Fibroblast of villous mesenchyme (primary cell): ENCODE measurements at regions not wholly inside any gene's neighbourhood (a gene's known extent, or its start where the extent isn't known, plus 50 kb on each side); places are given as distances from the start of the nearest gene placed in this dataset.
A peak's percentile ranks its signal among the peaks of the same experiment; 100 is the strongest.

ENCODE experiments used
- DNase-seq: peaks from one replicate; pipeline ENCODE4 v3.0.0-alpha.2; 2010; ENCODE audit warnings: low read depth
- H3K4me3 ChIP-seq: 2 replicates; pipeline ENCODE4 v1.5.1; 2011; ENCODE audit warnings: low read depth, mild to moderate bottlenecking, low read length
- TF ChIP-seq, protein P1 (sequence below): IDR thresholded peaks from 2 replicates; pipeline ENCODE4 v1.5.1; 2012; ENCODE audit warnings: low read depth, mild to moderate bottlenecking, low read length; ENCODE audit not compliant: insufficient read depth

DNA sequence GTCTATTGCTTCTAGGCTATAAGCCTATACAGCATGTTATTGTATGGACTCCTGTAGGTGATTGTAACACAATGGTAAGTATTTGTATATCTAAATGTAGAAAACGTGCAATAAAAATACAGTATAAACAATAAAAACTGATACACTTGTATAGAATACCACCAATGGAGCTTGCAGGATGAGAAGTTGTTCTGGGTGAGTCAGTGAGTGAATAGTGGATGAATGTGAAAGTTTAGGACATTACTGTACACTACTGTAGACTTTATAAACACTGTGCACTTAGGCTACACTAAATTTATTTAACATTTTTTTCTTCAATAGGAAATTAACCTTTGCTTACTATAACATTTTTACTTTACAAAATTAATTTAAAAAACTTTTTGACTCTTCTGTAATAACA, 679.2 kb upstream of the ZNF804A start:
- no peak for DNase-seq
- H3K4me3 ChIP-seq: no peak overlapping the region
- TF ChIP-seq, protein P1, sequence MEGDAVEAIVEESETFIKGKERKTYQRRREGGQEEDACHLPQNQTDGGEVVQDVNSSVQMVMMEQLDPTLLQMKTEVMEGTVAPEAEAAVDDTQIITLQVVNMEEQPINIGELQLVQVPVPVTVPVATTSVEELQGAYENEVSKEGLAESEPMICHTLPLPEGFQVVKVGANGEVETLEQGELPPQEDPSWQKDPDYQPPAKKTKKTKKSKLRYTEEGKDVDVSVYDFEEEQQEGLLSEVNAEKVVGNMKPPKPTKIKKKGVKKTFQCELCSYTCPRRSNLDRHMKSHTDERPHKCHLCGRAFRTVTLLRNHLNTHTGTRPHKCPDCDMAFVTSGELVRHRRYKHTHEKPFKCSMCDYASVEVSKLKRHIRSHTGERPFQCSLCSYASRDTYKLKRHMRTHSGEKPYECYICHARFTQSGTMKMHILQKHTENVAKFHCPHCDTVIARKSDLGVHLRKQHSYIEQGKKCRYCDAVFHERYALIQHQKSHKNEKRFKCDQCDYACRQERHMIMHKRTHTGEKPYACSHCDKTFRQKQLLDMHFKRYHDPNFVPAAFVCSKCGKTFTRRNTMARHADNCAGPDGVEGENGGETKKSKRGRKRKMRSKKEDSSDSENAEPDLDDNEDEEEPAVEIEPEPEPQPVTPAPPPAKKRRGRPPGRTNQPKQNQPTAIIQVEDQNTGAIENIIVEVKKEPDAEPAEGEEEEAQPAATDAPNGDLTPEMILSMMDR: no peak

- TF ChIP-seq, protein P1: no peak
- no peak for DNase-seq
- no peak overlapping the region for H3K4me3 ChIP-seq
These were observed 678.4 kb upstream of the ZNF804A start for GRCh38 chr2:183919926-183920325.

- H3K4me3 ChIP-seq: no peak overlapping the region
- TF ChIP-seq, protein P1: no peak
- DNase-seq: no peak
These were observed 673.0 kb upstream of the ZNF804A start for GRCh38 chr2:183925281-183925680.

- TF ChIP-seq, protein P1: no peak
- H3K4me3 ChIP-seq: no peak overlapping the region
- no peak for DNase-seq
These were observed 671.9 kb upstream of the ZNF804A start for GRCh38 chr2:183926433-183926832.

GRCh38 chr2:183927406-183928325, 670.7 kb upstream of the ZNF804A start:
- H3K4me3 ChIP-seq: no peak overlapping the region
- peak; percentile 70 for DNase-seq
- TF ChIP-seq, protein P1: no peak

GRCh38 chr2:183935005-183935404, 663.3 kb upstream of the ZNF804A start:
- no peak for DNase-seq
- TF ChIP-seq, protein P1: no peak
- H3K4me3 ChIP-seq: no peak overlapping the region

- TF ChIP-seq, protein P1: no peak
- H3K4me3 ChIP-seq: no peak overlapping the region
- DNase-seq: no peak
These were observed 661.1 kb upstream of the ZNF804A start for GRCh38 chr2:183937220-183937619.
